Fibroblast of mammary gland (primary cell): ENCODE measurements at regions not wholly inside any gene's neighbourhood (a gene's known extent, or its start where the extent isn't known, plus 50 kb on each side); places are given as distances from the start of the nearest gene placed in this dataset.

Experiments used
- DNase-seq: peaks from one replicate; pipeline ENCODE4 v3.0.0-alpha.2; 2010; ENCODE audit warnings: low read depth
- H3K4me3 ChIP-seq: 2 replicates; pipeline ENCODE4 v1.5.1; 2011; ENCODE audit warnings: low read depth, mild to moderate bottlenecking, low read length, moderate library complexity; ENCODE audit not compliant: control insufficient read depth
- CTCF ChIP-seq: conservative IDR thresholded peaks from 2 replicates; pipeline ENCODE4 v1.5.1; 2011; ENCODE audit warnings: low read depth, low read length, inconsistent platforms; ENCODE audit not compliant: control insufficient read depth, insufficient read depth

GRCh38 chr3:35502699-35503098, 136.6 kb upstream of the ARPP21 start:
- DNase-seq: no peak
- no peak overlapping the region for H3K4me3 ChIP-seq
- TF ChIP-seq CTCF: no peak

- H3K4me3 ChIP-seq: no peak overlapping the region
- no peak for DNase-seq
- TF ChIP-seq CTCF: no peak
Measured at GRCh38 chr3:35505181-35505580, 134.1 kb upstream of the ARPP21 start.

GRCh38 chr3:35505772-35506171, 133.6 kb upstream of the ARPP21 start:
- H3K4me3 ChIP-seq: no peak overlapping the region
- DNase-seq: no peak
- TF ChIP-seq CTCF: no peak

GRCh38 chr3:35519936-35520335, 119.4 kb upstream of the ARPP21 start:
- TF ChIP-seq CTCF: no peak
- DNase-seq: no peak
- no peak overlapping the region for H3K4me3 ChIP-seq

GRCh38 chr3:35521196-35521595, 118.1 kb upstream of the ARPP21 start:
- TF ChIP-seq CTCF: no peak
- no peak for DNase-seq
- no peak overlapping the region for H3K4me3 ChIP-seq

GRCh38 chr3:35522450-35522849, 116.9 kb upstream of the ARPP21 start:
- no peak for TF ChIP-seq CTCF
- DNase-seq: no peak
- no peak overlapping the region for H3K4me3 ChIP-seq

GRCh38 chr3:35523074-35523473, 116.3 kb upstream of the ARPP21 start:
- DNase-seq: no peak
- TF ChIP-seq CTCF: no peak
- no peak overlapping the region for H3K4me3 ChIP-seq
